ENCODE measurements at regions not wholly inside any gene's neighbourhood (a gene's known extent, or its start where the extent isn't known, plus 50 kb on each side); places are given as distances from the start of the nearest gene placed in this dataset.

- H3K27ac ChIP-seq, result no peak overlapping the region
- peaks cover 0 to 4% (median 0%) of the 10 kb centered on the region in 3 donors for H3K27me3 ChIP-seq
- WGBS, 2 donors, result 81 to 94% methylated on average over 4 of the region's 4 CpGs
- H3K4me1 ChIP-seq, result no peaks in the 10 kb centered on the region
- no peaks in the 10 kb centered on the region for H3K9me3 ChIP-seq
- H3K36me3 ChIP-seq, result no peaks in the 10 kb centered on the region
- TF ChIP-seq POLR2A (IDR thresholded peaks at IDR 0.05) (no peak), EP300 (IDR thresholded peaks at IDR 0.05) (no peak), POLR2AphosphoS5 (IDR thresholded peaks at IDR 0.05) (no peak), CTCF (IDR thresholded peaks at IDR 0.05) (no peak)
- intact Hi-C loops (cut with DNase I), result no loop called here
- DNase-seq, result no peak
- no peak overlapping the region for H3K4me3 ChIP-seq
These were observed 102.2 kb upstream of the LHX1 start for GRCh38 chr17:36835036-36835435.

DNA sequence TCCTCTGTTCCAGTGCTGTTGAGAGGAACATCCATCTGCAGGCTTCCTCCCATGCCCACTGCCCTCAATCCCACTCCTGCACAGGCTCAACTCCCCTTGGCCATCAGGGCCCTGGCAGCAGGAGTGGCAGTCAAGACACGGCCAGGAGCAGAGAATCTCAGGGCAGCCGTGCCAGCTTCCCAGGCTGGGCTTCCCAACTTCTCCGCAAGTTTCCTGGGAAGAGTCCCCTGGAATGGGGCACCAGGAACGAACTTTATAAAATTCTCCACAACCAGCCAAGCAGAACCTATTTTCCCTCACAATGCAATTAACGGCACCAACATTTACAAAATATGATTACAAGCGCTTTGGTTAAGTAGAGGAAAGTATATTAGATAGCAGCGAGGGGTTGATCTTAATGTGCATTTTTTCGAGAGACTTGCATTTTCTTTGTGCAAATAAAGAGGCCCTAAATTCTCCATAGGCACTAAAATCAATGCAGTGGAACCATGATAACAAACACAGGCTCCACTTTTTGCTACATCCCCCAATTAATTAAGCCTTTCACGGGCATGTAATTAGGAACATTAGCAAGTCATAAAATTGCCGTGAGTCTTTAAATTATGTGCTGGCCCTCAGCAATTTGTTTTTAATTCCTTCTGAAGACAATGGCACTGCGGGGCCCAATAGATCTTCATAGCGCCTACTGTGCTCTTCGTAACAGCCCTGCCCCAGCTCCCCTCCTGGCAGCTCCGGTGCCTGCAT is 99.9 kb upstream of the LHX1 start:
- Histone ChIP-seq H3K27me3 (peaks cover 0 to 4% (median 0%) of the 10 kb centered on the region in 3 donors), H3K4me1 (no peaks in the 10 kb centered on the region), H3K27ac (no peak overlapping the region), H3K9me3 (no peaks in the 10 kb centered on the region), H3K36me3 (no peaks in the 10 kb centered on the region), H3K4me3 (no peak overlapping the region)
- 51 to 70% methylated on average over 14 of the region's 14 CpGs for whole genome bisulfite sequencing, 2 donors
- DNase-seq, result no peak
- intact Hi-C loops (cut with DNase I), result no loop called here
- no peak for TF ChIP-seq CTCF (IDR thresholded peaks at IDR 0.05)
- TF ChIP-seq POLR2A (IDR thresholded peaks at IDR 0.05), result no peak
- TF ChIP-seq POLR2AphosphoS5 (IDR thresholded peaks at IDR 0.05), result no peak
- TF ChIP-seq EP300 (IDR thresholded peaks at IDR 0.05), result no peak

DNA sequence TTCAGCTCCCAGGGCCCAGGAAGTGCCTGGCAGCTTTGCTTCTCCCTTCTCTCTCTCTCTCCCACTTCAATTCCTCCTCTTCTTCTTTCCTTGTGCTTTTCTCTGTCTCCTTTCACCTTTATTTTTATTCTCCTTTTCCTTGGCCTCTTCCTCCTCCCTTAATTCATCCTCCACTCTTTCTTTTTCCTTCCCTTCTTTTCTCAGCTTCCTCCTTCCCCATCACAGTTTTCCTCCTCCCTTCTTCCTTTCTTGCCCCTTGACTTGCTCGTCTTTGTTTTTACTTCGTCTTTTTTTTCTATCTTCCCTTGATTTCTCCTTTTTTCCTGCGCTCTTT is 99.4 kb upstream of the LHX1 start:
- Histone ChIP-seq H3K27me3 (peaks cover 0 to 4% (median 0%) of the 10 kb centered on the region in 3 donors), H3K36me3 (no peaks in the 10 kb centered on the region), H3K27ac (no peak overlapping the region), H3K4me1 (no peaks in the 10 kb centered on the region), H3K4me3 (no peak overlapping the region), H3K9me3 (no peaks in the 10 kb centered on the region)
- WGBS, 2 donors, result 66 to 84% methylated on average over 3 of the region's 3 CpGs
- intact Hi-C loops (cut with DNase I), result no loop called here
- DNase-seq, result no peak
- no peak for TF ChIP-seq CTCF (IDR thresholded peaks at IDR 0.05)

- no peak for DNase-seq
- Histone ChIP-seq H3K4me3 (no peak overlapping the region), H3K4me1 (no peaks in the 10 kb centered on the region), H3K27me3 (peaks cover 0 to 5% (median 4%) of the 10 kb centered on the region in 3 donors), H3K9me3 (no peaks in the 10 kb centered on the region), H3K27ac (no peak overlapping the region), H3K36me3 (no peaks in the 10 kb centered on the region)
- 36 to 55% methylated on average over 5 of the region's 5 CpGs for WGBS, 2 donors
- TF ChIP-seq EP300 (IDR thresholded peaks at IDR 0.05) (no peak), POLR2AphosphoS5 (IDR thresholded peaks at IDR 0.05) (no peak)
- intact Hi-C loops (cut with DNase I), result no loop called here
These were observed 98.0 kb upstream of the LHX1 start for GRCh38 chr17:36839256-36839655.

- H3K27ac ChIP-seq, result no peak overlapping the region
- intact Hi-C loops (cut with DNase I), result no loop called here
- DNase-seq, result no peak
- no peaks in the 10 kb centered on the region for H3K9me3 ChIP-seq
- no peaks in the 10 kb centered on the region for H3K36me3 ChIP-seq
- no peak overlapping the region for H3K4me3 ChIP-seq
- 86 to 97% methylated on average over 1 of the region's 1 CpG for WGBS, 2 donors
- no peak for TF ChIP-seq POLR2A (IDR thresholded peaks at IDR 0.05)
- no peak for TF ChIP-seq EP300 (IDR thresholded peaks at IDR 0.05)
- no peak for TF ChIP-seq POLR2AphosphoS5 (IDR thresholded peaks at IDR 0.05)
- TF ChIP-seq CTCF (IDR thresholded peaks at IDR 0.05), result no peak
- H3K27me3 ChIP-seq, result peaks cover 0 to 14% (median 4%) of the 10 kb centered on the region in 3 donors
- H3K4me1 ChIP-seq, result no peaks in the 10 kb centered on the region
These were observed 96.5 kb upstream of the LHX1 start for GRCh38 chr17:36840796-36841195.
